ENCODE measurements at regions not wholly inside any gene's neighbourhood (a gene's known extent, or its start where the extent isn't known, plus 50 kb on each side); places are given as distances from the start of the nearest gene placed in this dataset.

GRCh38 chr18:77666613-77667012 lies 417.0 kb downstream of the GALR1 start:
- TF ChIP-seq FOXM1 (IDR thresholded peaks at IDR 0.05; ENCODE audit: borderline replicate concordance) (no peak), HDGF (IDR thresholded peaks at IDR 0.05; ENCODE audit: borderline replicate concordance) (no peak), SP1 (IDR thresholded peaks at IDR 0.05) (no peak), PKNOX1 (IDR thresholded peaks at IDR 0.05) (no peak), BHLHE40 (IDR thresholded peaks at IDR 0.05; ENCODE audit: borderline replicate concordance) (no peak), ARNT (IDR thresholded peaks at IDR 0.05) (no peak), LEF1 (IDR thresholded peaks at IDR 0.05; ENCODE audit: borderline replicate concordance) (no peak), TARDBP (IDR thresholded peaks at IDR 0.05) (no peak)
